Mesenchymal stem cell (in vitro differentiated cells and primary cell): ENCODE measurements at regions not wholly inside any gene's neighbourhood (a gene's known extent, or its start where the extent isn't known, plus 50 kb on each side); places are given as distances from the start of the nearest gene placed in this dataset.

Experiments
- DNase-seq: peaks from one replicate; pipeline ENCODE4 v3.0.0-alpha.2; 2013
- H2AFZ ChIP-seq: one replicate; pipeline ENCODE4 v1.6.1; 2013; ENCODE audit warnings: low read depth, mild to moderate bottlenecking, control low read depth, inconsistent platforms, low read length, moderate library complexity
- H2AK5ac ChIP-seq: 2 replicates; pipeline ENCODE4 v1.6.1; 2013; ENCODE audit warnings: low read length, moderate library complexity, mild to moderate bottlenecking, inconsistent platforms; ENCODE audit not compliant: severe bottlenecking
- H2BK120ac ChIP-seq: one replicate; pipeline ENCODE4 v1.6.1; 2013; ENCODE audit warnings: low read depth, mild to moderate bottlenecking, inconsistent platforms, low read length, moderate library complexity
- H2BK12ac ChIP-seq, 2 experiments: one replicate each; pipeline ENCODE4 v1.6.1; 2013; ENCODE audit warnings: inconsistent platforms in 2 of 2, low read length in 2 of 2, mild to moderate bottlenecking in 2 of 2, moderate library complexity in 2 of 2, control low read depth in 1 of 2
- H2BK15ac ChIP-seq: one replicate; pipeline ENCODE4 v1.6.1; 2013; ENCODE audit warnings: mild to moderate bottlenecking, low read depth, inconsistent platforms; ENCODE audit not compliant: poor library complexity, severe bottlenecking
- H2BK5ac ChIP-seq: 2 replicates; pipeline ENCODE4 v1.6.1; 2013; ENCODE audit warnings: low read depth, mild to moderate bottlenecking, low read length, control low read depth, inconsistent platforms; ENCODE audit not compliant: poor library complexity, severe bottlenecking
- H3K14ac ChIP-seq, 2 experiments: one replicate each; pipeline ENCODE4 v1.6.1; 2013; ENCODE audit warnings: inconsistent platforms in 2 of 2, low read length in 2 of 2, control low read depth in 1 of 2, mild to moderate bottlenecking in 1 of 2, moderate library complexity in 1 of 2
- H3K18ac ChIP-seq, 2 experiments: one replicate each; pipeline ENCODE4 v1.6.1; 2013; ENCODE audit warnings: inconsistent platforms in 2 of 2, low read length in 2 of 2, control low read depth in 1 of 2, low read depth in 1 of 2, mild to moderate bottlenecking in 1 of 2
- H3K23ac ChIP-seq, 2 experiments: one replicate each; pipeline ENCODE4 v1.6.1; 2013; ENCODE audit warnings: inconsistent platforms in 2 of 2, low read length in 2 of 2, mild to moderate bottlenecking in 2 of 2, moderate library complexity in 2 of 2, control low read depth in 1 of 2
- H3K27ac ChIP-seq: 2 replicates; pipeline ENCODE4 v1.5.1; 2013; ENCODE audit warnings: mild to moderate bottlenecking, moderate library complexity, low read length, control low read depth, inconsistent platforms; ENCODE audit not compliant: poor library complexity, severe bottlenecking
- H3K27me3 ChIP-seq, 2 experiments: 2 replicates each; pipeline versions ENCODE4 v1.6.1 to v1.7.0; 2013; ENCODE audit warnings: low read length in 2 of 2, mild to moderate bottlenecking in 2 of 2, moderate library complexity in 2 of 2, control low read depth in 1 of 2, inconsistent platforms in 1 of 2; ENCODE audit not compliant: control insufficient read depth in 1 of 2, insufficient read depth in 1 of 2
- H3K36me3 ChIP-seq, 2 experiments: 2 replicates each; pipeline versions ENCODE4 v1.6.1 to v1.7.0; 2013; ENCODE audit warnings: low read length in 2 of 2, control low read depth in 1 of 2, inconsistent platforms in 1 of 2, low read depth in 1 of 2, mild to moderate bottlenecking in 1 of 2; ENCODE audit not compliant: insufficient read depth in 2 of 2, control insufficient read depth in 1 of 2
- H3K4ac ChIP-seq, 2 experiments: one replicate each; pipeline ENCODE4 v1.6.1; 2013; ENCODE audit warnings: inconsistent platforms in 2 of 2, low read length in 2 of 2, mild to moderate bottlenecking in 2 of 2, moderate library complexity in 2 of 2, control low read depth in 1 of 2, low read depth in 1 of 2
- H3K4me1 ChIP-seq: 2 replicates; pipeline ENCODE4 v1.6.1; 2013; ENCODE audit warnings: low read depth, low read length, control low read depth; ENCODE audit not compliant: control insufficient read depth, insufficient read depth
- H3K4me2 ChIP-seq: 2 replicates; pipeline ENCODE4 v1.6.1; 2013; ENCODE audit warnings: low read length, mild to moderate bottlenecking, inconsistent platforms; ENCODE audit not compliant: poor library complexity, severe bottlenecking
- H3K4me3 ChIP-seq, 2 experiments: 2 replicates each; pipeline versions ENCODE4 v1.5.1 to v1.7.0; 2013; ENCODE audit warnings: low read length in 2 of 2, mild to moderate bottlenecking in 2 of 2, control low read depth in 1 of 2, low read depth in 1 of 2; ENCODE audit not compliant: insufficient read depth in 1 of 2
- H3K79me1 ChIP-seq: replicated peaks from 2 replicates; pipeline ENCODE4 v1.6.1; 2013; ENCODE audit warnings: mild to moderate bottlenecking, control low read depth, low read length, inconsistent platforms; ENCODE audit not compliant: poor library complexity, severe bottlenecking
- H3K9ac ChIP-seq: 2 replicates; pipeline ENCODE4 v1.7.0; 2013; ENCODE audit warnings: mild to moderate bottlenecking, low read length, moderate library complexity
- H3K9me3 ChIP-seq: 2 replicates; pipeline ENCODE4 v1.7.0; 2013; ENCODE audit warnings: mild to moderate bottlenecking, low read length; ENCODE audit not compliant: control insufficient read depth
- H4K8ac ChIP-seq: one replicate; pipeline ENCODE4 v1.6.1; 2013; ENCODE audit warnings: inconsistent platforms, mild to moderate bottlenecking, low read length, moderate library complexity
- H4K91ac ChIP-seq: one replicate; pipeline ENCODE4 v1.6.1; 2013; ENCODE audit warnings: mild to moderate bottlenecking, low read length, inconsistent platforms
- WGBS: methylation state at CpG from one replicate; pipeline ENCODE4 v1.1.7; 2013; ENCODE audit warnings: mixed read lengths; 5-methylcytosine and 5-hydroxymethylcytosine counted together

GRCh38 chr5:74394916-74395880 is 245.3 kb downstream of the ENC1 start:
- WGBS: 83% methylated on average over 8 of the region's 10 CpGs

DNA sequence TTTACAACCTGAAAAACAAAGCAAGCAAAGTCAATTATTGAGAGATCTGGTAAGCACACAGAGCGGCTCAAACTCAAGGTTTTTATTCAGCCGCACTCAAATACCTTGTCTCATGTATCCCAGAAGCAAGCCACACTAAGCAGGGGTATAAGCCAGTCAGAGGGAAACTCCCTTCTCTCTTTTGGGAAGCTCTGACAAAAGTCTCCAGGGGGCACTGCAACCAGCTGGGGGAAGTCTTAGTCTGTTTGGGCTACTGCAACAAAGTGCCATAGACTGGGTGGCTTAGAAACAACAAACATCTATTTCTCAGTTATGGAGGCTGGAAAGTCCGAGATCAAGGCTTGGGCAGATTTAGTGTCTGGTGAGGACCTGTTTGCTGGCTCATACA is 246.0 kb downstream of the ENC1 start:
- Histone ChIP-seq H4K8ac (no peak overlapping the region), H2BK12ac (no peak overlapping the region), H3K4ac (no peak overlapping the region), H4K91ac (no peak overlapping the region), H2BK15ac (no peak overlapping the region), H3K36me3 (no peaks in the 10 kb centered on the region), H2BK5ac (no peak overlapping the region), H2BK120ac (no peak overlapping the region), H2AFZ (no peak overlapping the region), H3K14ac (no peak overlapping the region), H3K18ac (no peak overlapping the region), H3K9me3 (no peaks in the 10 kb centered on the region), H3K4me2 (no peak overlapping the region), H3K79me1 (no peaks in the 10 kb centered on the region), H2AK5ac (peak overlapping the region; percentile 8), H3K23ac (no peak overlapping the region), H3K4me3 (no peak overlapping the region), H3K27me3 (no peaks in the 10 kb centered on the region), H3K4me1 (peaks cover 5% of the 10 kb centered on the region), H3K27ac (no peak overlapping the region), H3K9ac (no peak overlapping the region)
- 91% methylated on average over 3 of the region's 3 CpGs for WGBS
- no peak for DNase-seq

More at GRCh38 chr5:74394916-74395880, 245.3 kb downstream of the ENC1 start:
- Histone ChIP-seq H2BK5ac (no peak overlapping the region), H3K27ac (no peak overlapping the region), H3K9ac (no peak overlapping the region), H2BK120ac (no peak overlapping the region), H2AFZ (no peak overlapping the region), H4K8ac (no peak overlapping the region), H3K18ac (no peak overlapping the region), H3K79me1 (no peaks in the 10 kb centered on the region), H3K9me3 (no peaks in the 10 kb centered on the region), H3K4me1 (peaks cover 5% of the 10 kb centered on the region), H3K14ac (no peak overlapping the region), H3K4me3 (no peak overlapping the region), H2BK12ac (no peak overlapping the region), H4K91ac (no peak overlapping the region), H2BK15ac (no peak overlapping the region), H3K27me3 (no peaks in the 10 kb centered on the region), H2AK5ac (no peak overlapping the region), H3K4ac (no peak overlapping the region), H3K36me3 (no peaks in the 10 kb centered on the region), H3K4me2 (no peak overlapping the region), H3K23ac (no peak overlapping the region)
- no peak for DNase-seq

DNA sequence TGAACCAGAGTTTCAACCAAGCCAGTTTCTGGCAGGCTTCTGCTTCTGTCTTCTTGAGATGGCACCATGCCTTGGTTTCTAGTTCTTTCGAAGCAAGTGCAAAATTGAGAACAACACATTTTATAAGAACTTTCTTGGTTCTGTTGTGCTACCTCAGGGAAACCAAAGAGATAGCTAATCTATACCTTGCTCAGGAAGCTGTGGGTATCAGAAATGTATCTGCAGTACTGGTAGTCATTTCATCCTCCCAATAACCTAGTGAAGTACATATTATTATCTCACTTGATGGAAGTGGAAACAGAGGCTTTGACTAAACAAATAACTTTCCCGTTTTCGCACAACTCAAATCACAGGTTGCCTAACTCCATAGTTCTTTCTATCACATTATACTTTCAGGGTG is 246.6 kb downstream of the ENC1 start:
- no peak overlapping the region for H3K23ac ChIP-seq
- H2AK5ac ChIP-seq: no peak overlapping the region
- no peaks in the 10 kb centered on the region for H3K9me3 ChIP-seq
- no peak overlapping the region for H3K4me2 ChIP-seq
- peak overlapping the region in 1 of 2 experiments; percentile 12 for H3K4ac ChIP-seq
- no peak overlapping the region for H2BK12ac ChIP-seq
- no peak overlapping the region for H4K8ac ChIP-seq
- H2BK5ac ChIP-seq: no peak overlapping the region
- peaks cover 5% of the 10 kb centered on the region for H3K4me1 ChIP-seq
- no peak overlapping the region for H3K4me3 ChIP-seq
- H2AFZ ChIP-seq: no peak overlapping the region
- no peak for DNase-seq
- H3K36me3 ChIP-seq: no peaks in the 10 kb centered on the region
- 100% methylated on average over 1 of the region's 3 CpGs for WGBS
- H2BK120ac ChIP-seq: no peak overlapping the region
- no peak overlapping the region for H3K14ac ChIP-seq
- H3K27ac ChIP-seq: no peak overlapping the region
- H3K79me1 ChIP-seq: no peaks in the 10 kb centered on the region
- no peak overlapping the region for H3K18ac ChIP-seq
- no peak overlapping the region for H2BK15ac ChIP-seq
- no peaks in the 10 kb centered on the region for H3K27me3 ChIP-seq
- H4K91ac ChIP-seq: no peak overlapping the region
- no peak overlapping the region for H3K9ac ChIP-seq

DNA sequence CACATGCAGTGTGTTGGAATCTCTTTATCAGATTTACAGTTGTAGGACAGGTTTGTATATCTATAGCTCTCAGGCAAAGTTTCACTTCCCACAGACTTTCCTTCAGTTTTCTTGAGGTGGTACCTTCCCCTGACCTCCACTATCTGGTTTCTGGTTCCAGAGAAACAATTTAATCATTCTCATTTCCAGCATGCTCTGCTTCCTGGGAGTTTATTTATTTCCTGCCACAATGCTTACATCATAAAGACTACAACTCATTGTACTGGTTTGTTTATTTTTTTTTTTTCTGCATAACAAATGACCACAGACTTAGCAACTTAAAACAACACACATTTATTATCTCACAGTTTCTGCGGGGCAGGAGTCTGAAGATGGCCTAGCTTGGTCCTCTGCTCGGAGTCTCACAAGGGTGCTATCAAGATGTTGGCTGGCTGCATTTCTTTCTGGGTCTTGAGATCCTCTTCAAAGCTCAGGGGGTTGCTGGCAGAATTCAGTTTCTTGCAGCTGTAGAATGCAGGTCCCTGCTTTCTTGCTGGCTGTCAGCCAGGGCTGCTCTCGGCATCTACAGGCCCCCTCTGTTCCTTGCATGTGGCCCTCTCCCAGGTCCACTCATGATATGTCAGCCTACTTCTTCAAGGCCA is 247.7 kb downstream of the ENC1 start:
- H3K4ac ChIP-seq: peak overlapping the region; percentile 46 to 85
- H3K9ac ChIP-seq: no peak overlapping the region
- no peak overlapping the region for H2BK120ac ChIP-seq
- H3K27me3 ChIP-seq: no peaks in the 10 kb centered on the region
- no peaks in the 10 kb centered on the region for H3K79me1 ChIP-seq
- H3K4me3 ChIP-seq: no peak overlapping the region
- H4K91ac ChIP-seq: no peak overlapping the region
- no peaks in the 10 kb centered on the region for H3K9me3 ChIP-seq
- H3K36me3 ChIP-seq: no peaks in the 10 kb centered on the region
- H4K8ac ChIP-seq: no peak overlapping the region
- DNase-seq: peak; percentile 78
- H2BK5ac ChIP-seq: no peak overlapping the region
- peaks cover 5% of the 10 kb centered on the region for H3K4me1 ChIP-seq
- H3K4me2 ChIP-seq: no peak overlapping the region
- H3K27ac ChIP-seq: no peak overlapping the region
- peak overlapping the region in 1 of 2 experiments; percentile 77 for H2BK12ac ChIP-seq
- peak overlapping the region in 1 of 2 experiments; percentile 87 for H3K18ac ChIP-seq
- 26% methylated on average over 3 of the region's 3 CpGs for WGBS
- no peak overlapping the region for H3K23ac ChIP-seq
- no peak overlapping the region for H3K14ac ChIP-seq
- H2AK5ac ChIP-seq: no peak overlapping the region
- H2AFZ ChIP-seq: peak overlapping the region; percentile 31
- H2BK15ac ChIP-seq: no peak overlapping the region
